ENCODE measurements at regions not wholly inside any gene's neighbourhood (a gene's known extent, or its start where the extent isn't known, plus 50 kb on each side); places are given as distances from the start of the nearest gene placed in this dataset.

GRCh38 chr1:185373813-185374529, 56.9 kb upstream of the IVNS1ABP start:
- in situ Hi-C loops (cut with HindIII; ENCODE audit: low pct_ligation_motif_present, low pct_unique_long_range_greater_than_20kb, low sequenced_read_pairs) = no loop called here
- DNase-seq = no peak

- no peak for DNase-seq
- in situ Hi-C loops (cut with HindIII; ENCODE audit: low pct_ligation_motif_present, low pct_unique_long_range_greater_than_20kb, low sequenced_read_pairs) = no loop called here
These were observed 52.7 kb upstream of the IVNS1ABP start for GRCh38 chr1:185369786-185370185.

- no peak for DNase-seq
- in situ Hi-C loops (cut with HindIII; ENCODE audit: low pct_ligation_motif_present, low pct_unique_long_range_greater_than_20kb, low sequenced_read_pairs) = no loop called here
These were observed 52.0 kb upstream of the IVNS1ABP start for GRCh38 chr1:185368913-185369491.

- in situ Hi-C loops (cut with HindIII; ENCODE audit: low pct_ligation_motif_present, low pct_unique_long_range_greater_than_20kb, low sequenced_read_pairs) = no loop called here
These were observed 51.3 kb upstream of the IVNS1ABP start for GRCh38 chr1:185368313-185368855.

GRCh38 chr1:185367218-185367617, 50.2 kb upstream of the IVNS1ABP start:
- in situ Hi-C loops (cut with HindIII; ENCODE audit: low pct_ligation_motif_present, low pct_unique_long_range_greater_than_20kb, low sequenced_read_pairs) = no loop called here
- DNase-seq = no peak

More at GRCh38 chr1:185368313-185368855, 51.3 kb upstream of the IVNS1ABP start:
- DNase-seq = no peak
